ENCODE measurements at regions not wholly inside any gene's neighbourhood (a gene's known extent, or its start where the extent isn't known, plus 50 kb on each side); places are given as distances from the start of the nearest gene placed in this dataset.
"Not testable (repeated sequence)": the region's sequence is repeated elsewhere in the genome, so short reads cannot be mapped to it uniquely, and the experiment has no call there.

DNA sequence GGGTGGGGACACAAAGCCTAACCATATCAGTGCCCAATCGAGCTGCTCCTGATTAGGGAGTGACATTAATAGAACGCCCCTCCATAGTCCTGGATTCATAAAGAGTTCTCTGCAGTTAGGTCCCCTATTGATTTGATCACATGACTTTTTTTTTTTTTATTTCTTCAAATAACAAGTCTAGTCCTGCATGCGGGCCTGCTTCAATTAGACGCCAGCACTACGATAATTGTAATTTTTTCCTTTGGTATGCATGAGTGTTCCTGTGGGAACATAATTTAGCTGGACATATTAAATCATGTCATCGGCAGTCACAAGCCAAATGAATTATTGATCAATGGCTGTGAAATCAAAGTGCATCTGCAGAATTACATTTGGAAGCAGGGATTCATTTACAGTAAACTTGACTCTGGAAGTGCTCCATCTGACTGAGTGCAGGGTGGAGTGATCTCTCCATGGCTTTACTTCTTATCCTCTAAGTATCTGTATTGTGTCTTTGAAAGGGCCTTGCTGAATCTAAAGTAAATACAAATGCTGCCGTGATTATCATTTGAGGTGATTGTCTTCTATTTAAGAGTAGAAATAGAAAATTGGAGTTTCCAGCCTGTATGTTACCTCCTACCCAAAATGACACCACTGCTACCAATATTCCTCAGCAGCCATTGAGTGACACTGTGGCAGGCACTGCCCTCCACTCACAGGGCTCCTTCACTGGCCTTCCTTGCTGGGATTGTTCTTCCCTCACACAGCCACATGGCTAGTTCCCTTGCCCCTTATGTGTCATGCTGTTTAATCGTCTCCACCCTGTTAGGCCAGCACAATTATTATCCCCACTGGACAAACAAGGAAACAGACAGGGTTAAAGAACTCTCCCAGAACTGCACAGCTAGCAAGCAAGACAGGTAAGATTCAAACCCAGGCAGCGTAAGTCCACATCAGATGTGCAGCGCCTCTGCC lies 337.4 kb upstream of the ID2 start:
- no peaks in the 10 kb centered on the region for H3K36me3 ChIP-seq
- H3K4me1 ChIP-seq = no peaks in the 10 kb centered on the region
- ATAC-seq (no peak), DNase-seq (no peak)
- in situ Hi-C loops (cut with MboI; ENCODE audit: low sequenced_read_pairs in 4 of 4) (no loop called here), intact Hi-C loops (cut with DNase I; ENCODE audit: low total_unique reads) (no loop called here)
- TF ChIP-seq, protein P1, sequence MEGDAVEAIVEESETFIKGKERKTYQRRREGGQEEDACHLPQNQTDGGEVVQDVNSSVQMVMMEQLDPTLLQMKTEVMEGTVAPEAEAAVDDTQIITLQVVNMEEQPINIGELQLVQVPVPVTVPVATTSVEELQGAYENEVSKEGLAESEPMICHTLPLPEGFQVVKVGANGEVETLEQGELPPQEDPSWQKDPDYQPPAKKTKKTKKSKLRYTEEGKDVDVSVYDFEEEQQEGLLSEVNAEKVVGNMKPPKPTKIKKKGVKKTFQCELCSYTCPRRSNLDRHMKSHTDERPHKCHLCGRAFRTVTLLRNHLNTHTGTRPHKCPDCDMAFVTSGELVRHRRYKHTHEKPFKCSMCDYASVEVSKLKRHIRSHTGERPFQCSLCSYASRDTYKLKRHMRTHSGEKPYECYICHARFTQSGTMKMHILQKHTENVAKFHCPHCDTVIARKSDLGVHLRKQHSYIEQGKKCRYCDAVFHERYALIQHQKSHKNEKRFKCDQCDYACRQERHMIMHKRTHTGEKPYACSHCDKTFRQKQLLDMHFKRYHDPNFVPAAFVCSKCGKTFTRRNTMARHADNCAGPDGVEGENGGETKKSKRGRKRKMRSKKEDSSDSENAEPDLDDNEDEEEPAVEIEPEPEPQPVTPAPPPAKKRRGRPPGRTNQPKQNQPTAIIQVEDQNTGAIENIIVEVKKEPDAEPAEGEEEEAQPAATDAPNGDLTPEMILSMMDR (IDR thresholded peaks at IDR 0.05 in 4 of 5, conservative IDR thresholded peaks at IDR 0.05 in 1 of 5) = no peak
- TF ChIP-seq POLR2A (IDR thresholded peaks at IDR 0.05) = no peak
- no peak overlapping the region for H3K4me3 ChIP-seq
- no peaks in the 10 kb centered on the region for H3K9me3 ChIP-seq
- no peaks in the 10 kb centered on the region for H3K27me3 ChIP-seq
- no peak overlapping the region for H3K27ac ChIP-seq

DNA sequence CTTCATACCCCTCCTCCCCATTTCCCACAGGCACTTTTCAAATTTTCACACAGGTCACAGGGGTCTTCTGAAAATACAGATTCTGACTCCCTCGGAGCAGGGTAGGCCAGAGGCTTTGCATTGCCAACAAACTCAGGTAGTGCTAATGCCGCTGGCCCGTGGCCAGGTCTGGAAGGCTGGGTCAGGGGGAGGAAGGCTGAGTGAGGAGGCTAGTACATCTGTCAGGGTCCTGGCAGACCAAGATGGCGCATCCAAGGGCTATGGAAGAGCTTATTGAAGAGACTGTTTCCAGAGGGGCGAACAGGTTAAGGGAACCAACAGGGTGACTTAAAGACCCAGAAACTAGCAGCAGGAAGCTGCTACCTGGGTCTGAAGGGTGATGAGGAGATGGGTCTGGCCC lies 336.7 kb upstream of the ID2 start:
- TF ChIP-seq, protein P1 (IDR thresholded peaks at IDR 0.05 in 4 of 5, conservative IDR thresholded peaks at IDR 0.05 in 1 of 5) = no peak
- no peak for TF ChIP-seq POLR2A (IDR thresholded peaks at IDR 0.05)
- no peaks in the 10 kb centered on the region for H3K27me3 ChIP-seq
- H3K36me3 ChIP-seq = no peaks in the 10 kb centered on the region
- ATAC-seq (no peak), DNase-seq (no peak)
- no peak overlapping the region for H3K27ac ChIP-seq
- no peaks in the 10 kb centered on the region for H3K9me3 ChIP-seq
- intact Hi-C loops (cut with DNase I; ENCODE audit: low total_unique reads) = no loop called here
- in situ Hi-C loops (cut with MboI; ENCODE audit: low sequenced_read_pairs in 4 of 4) = no loop called here
- H3K4me1 ChIP-seq = no peaks in the 10 kb centered on the region
- no peak overlapping the region for H3K4me3 ChIP-seq

DNA sequence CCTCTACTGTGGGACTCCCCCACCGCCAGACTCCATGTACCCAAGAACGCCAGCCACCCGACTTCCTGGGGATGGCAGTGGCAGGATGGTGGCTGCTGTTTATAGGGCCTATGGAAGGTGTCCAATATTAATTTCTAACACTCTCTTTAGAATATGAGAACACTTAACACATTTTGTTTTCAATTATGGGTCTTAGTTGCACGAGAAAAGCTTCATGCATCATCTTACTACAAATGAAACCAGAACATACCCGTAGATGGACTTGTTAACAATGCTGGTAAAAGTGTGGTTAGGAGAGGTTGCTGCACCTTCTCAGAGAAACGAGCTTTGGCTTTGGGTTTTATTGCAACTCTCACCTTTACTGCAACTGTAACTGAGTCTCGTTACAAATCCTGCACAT lies 335.6 kb upstream of the ID2 start:
- Histone ChIP-seq H3K9me3 (no peaks in the 10 kb centered on the region), H3K4me3 (no peak overlapping the region), H3K36me3 (no peaks in the 10 kb centered on the region), H3K4me1 (no peaks in the 10 kb centered on the region), H3K27me3 (no peaks in the 10 kb centered on the region), H3K27ac (no peak overlapping the region)
- no peak for DNase-seq
- no peak for ATAC-seq
- intact Hi-C loops (cut with DNase I; ENCODE audit: low total_unique reads) (no loop called here), in situ Hi-C loops (cut with MboI; ENCODE audit: low sequenced_read_pairs in 4 of 4) (no loop called here)
- TF ChIP-seq, protein P1 (IDR thresholded peaks at IDR 0.05 in 4 of 5, conservative IDR thresholded peaks at IDR 0.05 in 1 of 5) = no peak
- no peak for TF ChIP-seq POLR2A (IDR thresholded peaks at IDR 0.05)

DNA sequence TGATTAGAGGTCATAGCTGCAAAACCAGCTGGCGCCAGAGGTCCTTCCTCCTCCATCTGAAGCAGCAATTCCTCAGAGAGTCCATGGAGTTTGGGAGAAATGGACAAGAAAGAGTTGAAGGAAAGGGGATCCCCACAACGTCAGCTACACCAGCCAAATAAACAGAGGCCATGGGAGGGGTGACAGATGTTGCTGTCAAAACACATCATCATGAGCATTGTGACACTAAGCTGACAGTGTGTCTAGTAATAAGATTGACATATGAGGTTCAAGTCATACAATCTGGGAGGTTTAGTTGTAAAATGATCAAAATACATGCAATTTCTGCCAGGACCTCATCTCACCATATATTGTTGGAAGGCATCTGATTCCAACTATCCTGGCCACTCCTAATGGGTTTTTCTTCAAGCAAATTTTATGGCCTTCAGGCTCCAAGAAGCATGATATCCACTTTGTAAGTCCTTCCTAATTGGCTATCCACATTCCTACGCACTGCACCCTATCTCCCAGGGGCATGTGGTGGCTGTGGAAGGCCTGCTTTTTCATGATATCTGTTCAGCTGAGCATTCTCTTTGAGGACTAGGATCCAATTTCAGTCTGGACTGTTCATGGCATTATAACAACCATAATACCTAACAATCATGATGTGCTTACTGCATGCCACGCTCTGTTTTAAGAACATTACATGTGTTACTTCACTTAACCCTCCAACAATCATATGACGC lies 335.0 kb upstream of the ID2 start:
- in situ Hi-C loops (cut with MboI; ENCODE audit: low sequenced_read_pairs in 4 of 4) (no loop called here), intact Hi-C loops (cut with DNase I; ENCODE audit: low total_unique reads) (no loop called here)
- Histone ChIP-seq H3K4me3 (no peak overlapping the region), H3K27me3 (no peaks in the 10 kb centered on the region), H3K9me3 (no peaks in the 10 kb centered on the region), H3K4me1 (no peaks in the 10 kb centered on the region), H3K27ac (no peak overlapping the region), H3K36me3 (no peaks in the 10 kb centered on the region)
- DNase-seq = no peak
- no peak for TF ChIP-seq POLR2A (IDR thresholded peaks at IDR 0.05)
- TF ChIP-seq, protein P1 (IDR thresholded peaks at IDR 0.05 in 4 of 5, conservative IDR thresholded peaks at IDR 0.05 in 1 of 5) = no peak
- ATAC-seq = no peak

DNA sequence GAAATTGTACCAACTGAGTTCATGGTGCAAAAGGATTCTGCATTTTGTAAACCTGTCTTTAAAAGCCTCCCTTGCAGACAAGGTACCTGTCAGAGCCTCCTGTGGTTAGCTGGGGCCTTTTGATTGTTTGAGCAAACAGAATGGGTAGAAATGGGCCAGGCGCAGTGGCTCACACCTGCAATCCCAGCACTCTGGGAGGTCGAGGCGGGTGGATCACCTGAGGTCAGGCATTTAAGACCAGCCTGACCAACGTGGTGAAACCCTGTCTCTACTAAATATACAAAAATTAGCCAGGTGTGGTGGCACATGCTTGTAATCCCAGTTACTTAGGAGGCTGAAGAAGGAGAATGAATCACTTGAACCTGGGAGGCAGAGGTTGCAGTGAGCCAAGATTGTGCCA lies 332.9 kb upstream of the ID2 start:
- ATAC-seq; in situ Hi-C loops (cut with MboI; ENCODE audit: low sequenced_read_pairs in 4 of 4); H3K27ac ChIP-seq; H3K4me3 ChIP-seq; H3K36me3 ChIP-seq; H3K27me3 ChIP-seq; intact Hi-C loops (cut with DNase I; ENCODE audit: low total_unique reads); H3K9me3 ChIP-seq; H3K4me1 ChIP-seq; DNase-seq: not testable (repeated sequence)
